GM20431 (cell line): ENCODE measurements at regions not wholly inside any gene's neighbourhood (a gene's known extent, or its start where the extent isn't known, plus 50 kb on each side); places are given as distances from the start of the nearest gene placed in this dataset.

ENCODE experiments used
- in situ Hi-C: fragments of 300-500 bp; cut with MseI, MboI; formaldehyde crosslinking; loops from one replicate; pipeline ENCODE4 v1.15.0; 2020; ENCODE audit warnings: low sequenced_read_pairs; ENCODE audit not compliant: unreplicated experiment

DNA sequence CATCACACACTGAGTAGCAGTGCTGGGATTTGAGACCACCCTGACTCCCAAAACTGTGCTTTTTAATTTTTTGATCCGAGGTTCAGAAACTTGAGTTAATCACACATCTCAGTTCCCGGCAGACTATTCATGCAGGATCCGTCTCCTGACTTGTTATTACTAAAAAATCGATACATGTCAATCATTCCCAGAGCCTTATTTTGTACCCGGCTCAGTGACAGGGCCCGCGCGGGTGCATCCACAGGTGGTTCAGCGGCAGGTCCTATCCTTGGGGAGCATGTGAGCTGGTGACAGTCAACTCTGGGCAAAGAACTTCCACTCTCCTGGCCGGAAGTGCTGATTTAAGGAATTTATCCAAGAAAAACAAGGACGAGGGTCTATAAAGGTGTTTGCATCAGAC lies 95.9 kb upstream of the MVB12B start:
- in situ Hi-C loops = loop anchor here (25.0 kb wide), 1 partner anchor 818 kb away; no protein-coding TSS in a partner anchor

GRCh38 chr9:126232461-126232860 lies 94.2 kb upstream of the MVB12B start:
- in situ Hi-C loops = loop anchor here (25.0 kb wide), 1 partner anchor 820 kb away; no protein-coding TSS in a partner anchor

DNA sequence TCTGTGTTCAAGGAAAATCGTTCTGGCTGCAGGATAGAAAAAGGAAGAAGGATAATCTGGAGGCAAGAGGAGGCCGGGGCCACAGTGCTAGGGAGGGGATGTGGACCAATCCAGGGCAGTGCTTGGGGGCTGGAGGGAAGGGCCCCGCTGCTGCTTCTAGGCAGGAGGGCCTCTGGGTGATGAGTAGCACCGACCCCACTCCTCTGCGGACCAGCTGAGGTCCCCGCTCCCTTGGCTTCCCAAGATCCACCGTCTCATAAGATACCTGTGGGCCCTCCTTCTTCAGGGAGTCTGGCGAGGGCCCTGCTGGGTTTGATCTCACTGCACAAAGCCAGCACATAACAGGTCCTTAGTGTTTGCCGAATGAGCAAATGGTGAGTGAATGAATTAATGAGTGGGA lies 93.5 kb upstream of the MVB12B start:
- in situ Hi-C loops = loop anchor here (25.0 kb wide), 1 partner anchor 821 kb away; no protein-coding TSS in a partner anchor

- in situ Hi-C loops = loop anchor here (25.0 kb wide), 1 partner anchor 822 kb away; no protein-coding TSS in a partner anchor
These were observed 92.6 kb upstream of the MVB12B start for GRCh38 chr9:126233913-126234525.

DNA sequence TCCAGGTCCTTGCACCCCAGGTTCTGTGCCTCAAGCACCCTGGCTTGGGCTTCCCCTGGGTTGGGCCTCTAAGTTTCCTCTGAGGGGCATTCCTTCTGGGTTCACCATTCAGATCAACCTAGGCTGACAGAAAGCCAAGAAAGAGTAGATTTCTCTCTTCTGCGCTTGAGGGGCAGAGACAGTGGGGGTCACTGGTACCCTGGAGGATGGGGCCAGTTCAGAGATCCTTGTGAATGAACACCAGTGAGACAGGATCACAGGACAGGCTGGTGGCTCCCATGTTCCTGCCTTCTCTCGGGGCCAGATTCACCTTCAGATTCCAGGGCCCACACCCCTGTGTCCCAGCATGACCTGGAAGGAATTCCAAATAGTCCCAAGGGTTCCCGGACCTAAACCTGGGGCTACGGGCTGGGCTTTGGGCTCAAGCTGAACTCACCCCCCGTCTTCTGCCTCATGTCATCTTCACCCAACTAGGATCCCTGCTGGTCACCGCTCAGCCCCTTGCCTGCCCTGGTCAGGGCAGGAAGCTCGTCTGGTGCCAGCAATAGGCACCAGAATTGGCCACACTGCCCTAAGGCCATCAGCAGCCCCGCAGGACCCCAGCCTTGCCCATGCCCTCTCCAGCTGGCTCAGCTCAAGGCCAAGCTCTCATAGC lies 91.8 kb upstream of the MVB12B start:
- in situ Hi-C loops = loop anchor here (25.0 kb wide), 1 partner anchor 823 kb away; no protein-coding TSS in a partner anchor

DNA sequence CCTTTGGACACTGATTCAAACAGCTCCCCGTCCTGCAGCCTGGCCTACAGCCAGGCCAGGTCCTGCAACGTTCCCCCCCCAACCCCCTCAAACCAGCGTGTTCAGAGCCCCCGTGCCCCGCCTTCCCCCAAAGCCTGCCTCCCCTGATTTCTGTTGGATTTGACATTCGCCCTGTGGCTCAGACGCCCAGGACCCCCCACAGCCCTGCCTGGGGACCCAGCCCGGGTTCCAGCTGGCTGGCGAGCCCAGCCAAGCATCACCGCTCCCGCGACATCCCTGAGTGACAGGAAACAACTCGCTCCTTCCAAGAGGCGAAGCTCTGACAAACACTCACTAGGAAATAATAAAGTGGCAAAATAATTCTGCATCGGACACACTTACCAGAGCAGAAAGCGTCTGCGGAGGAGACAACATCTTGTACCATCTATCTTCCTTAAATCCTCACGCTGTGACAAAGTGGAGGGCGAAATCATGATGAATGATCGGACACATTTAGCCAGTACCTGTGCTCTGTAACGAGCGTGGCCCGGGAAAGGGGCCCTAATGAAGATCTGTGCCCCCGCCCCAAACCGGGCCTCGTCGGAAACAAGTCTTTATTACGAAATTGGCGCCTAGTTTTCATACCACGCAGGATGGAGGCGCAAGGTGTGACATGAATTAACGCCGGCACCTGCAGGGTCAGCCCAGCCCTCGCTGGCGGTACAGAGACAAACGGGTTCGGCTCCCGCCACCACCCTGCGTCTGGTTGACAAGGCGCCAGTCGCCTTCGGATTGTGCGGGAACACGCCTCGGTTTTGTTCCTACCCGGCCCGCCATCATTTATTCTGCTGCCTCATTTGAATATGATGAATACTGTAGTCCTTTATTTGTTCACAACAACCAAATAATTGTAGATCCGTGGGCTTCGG lies 91.0 kb upstream of the MVB12B start:
- in situ Hi-C loops = loop anchor here (25.0 kb wide), 1 partner anchor 823 kb away; no protein-coding TSS in a partner anchor

- in situ Hi-C loops = loop anchor here (25.0 kb wide), 1 partner anchor 824 kb away; no protein-coding TSS in a partner anchor
These were observed 90.4 kb upstream of the MVB12B start for GRCh38 chr9:126236273-126236672.

GRCh38 chr9:126238415-126238814 lies 88.2 kb upstream of the MVB12B start:
- in situ Hi-C loops = loop anchor here (25.0 kb wide), 1 partner anchor 826 kb away; no protein-coding TSS in a partner anchor

DNA sequence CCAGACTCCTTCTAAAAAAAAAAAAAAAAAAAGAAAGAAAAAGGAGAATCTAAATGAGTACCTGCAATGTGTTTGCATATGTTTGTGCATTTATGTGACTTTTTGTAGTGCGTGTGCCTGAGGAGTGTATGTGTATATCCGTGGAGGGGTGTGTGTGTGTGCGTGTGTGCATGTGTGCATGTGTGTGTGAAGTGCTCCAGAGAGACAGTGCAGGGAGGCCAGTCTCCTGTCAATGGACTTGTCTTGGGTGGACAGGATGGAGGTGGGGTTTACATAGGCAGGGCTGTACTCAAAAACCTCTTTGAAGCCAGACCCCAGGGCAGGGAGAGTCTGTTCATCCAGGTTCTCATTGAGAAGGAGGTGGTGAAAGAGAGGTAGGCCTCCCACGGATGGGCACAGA lies 87.1 kb upstream of the MVB12B start:
- in situ Hi-C loops = loop anchor here (25.0 kb wide), 1 partner anchor 827 kb away; no protein-coding TSS in a partner anchor

- in situ Hi-C loops = loop anchor here (25.0 kb wide), 1 partner anchor 829 kb away; no protein-coding TSS in a partner anchor
These were observed 85.8 kb upstream of the MVB12B start for GRCh38 chr9:126240835-126241234.

GRCh38 chr9:126248680-126249079 lies 77.9 kb upstream of the MVB12B start:
- in situ Hi-C loops = loop anchor here (25.0 kb wide), 1 partner anchor 836 kb away; no protein-coding TSS in a partner anchor

DNA sequence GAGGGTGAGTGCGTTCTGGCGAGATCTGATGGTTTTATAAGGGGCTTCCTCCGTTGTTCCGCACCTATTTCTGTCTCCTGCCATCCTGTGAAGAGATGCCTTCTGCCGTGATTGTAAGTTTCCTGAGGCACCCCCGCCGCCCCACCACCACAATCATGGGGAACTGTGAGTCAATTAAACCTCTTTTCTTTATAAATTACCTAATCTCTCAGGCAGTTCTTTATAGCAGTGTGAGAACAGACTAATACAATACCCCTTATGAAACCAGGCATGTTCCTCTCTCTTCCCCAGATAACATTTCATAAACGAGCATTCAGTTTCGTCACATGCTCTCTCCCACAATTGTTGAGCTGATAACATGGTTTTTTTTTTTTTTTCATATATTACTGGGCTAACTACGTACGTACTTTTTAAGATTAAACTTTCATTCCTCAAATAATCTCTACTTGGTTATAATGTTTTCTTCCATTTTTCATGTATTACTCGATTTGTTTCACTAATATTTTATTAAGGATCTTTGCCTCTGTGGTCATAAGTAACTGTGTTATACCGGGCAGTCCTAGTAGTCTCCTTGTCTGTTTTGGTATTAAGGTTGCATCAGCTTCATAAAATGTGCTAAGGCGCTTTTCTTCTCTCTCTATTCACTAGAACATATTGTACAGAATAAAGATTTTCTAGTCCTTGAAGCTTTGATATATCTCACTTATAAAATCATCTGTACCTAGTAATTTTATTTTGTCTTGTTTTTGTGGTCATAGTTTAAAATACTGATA lies 64.9 kb upstream of the MVB12B start:
- in situ Hi-C loops = no loop called here

- in situ Hi-C loops = no loop called here
These were observed 63.9 kb upstream of the MVB12B start for GRCh38 chr9:126262738-126263137.

DNA sequence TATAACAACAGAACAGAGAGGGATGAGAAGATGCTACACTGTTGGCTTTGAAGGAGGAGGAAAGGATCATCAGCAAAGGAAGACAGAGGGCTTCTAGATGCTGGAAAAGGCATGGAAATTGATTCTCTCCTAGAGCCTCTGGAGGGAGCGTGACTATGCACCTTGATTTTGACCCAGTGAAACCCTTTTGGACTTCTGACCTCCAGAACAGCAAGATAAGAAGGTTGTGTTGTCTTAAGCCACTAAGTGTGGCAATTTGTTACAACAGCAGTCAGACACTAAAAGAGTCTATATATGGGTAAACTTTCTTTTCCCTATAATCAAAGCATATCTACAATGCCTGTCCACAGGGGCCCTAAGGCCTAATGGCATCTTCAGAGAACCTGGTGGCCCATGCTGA lies 56.1 kb upstream of the MVB12B start:
- in situ Hi-C loops = no loop called here

DNA sequence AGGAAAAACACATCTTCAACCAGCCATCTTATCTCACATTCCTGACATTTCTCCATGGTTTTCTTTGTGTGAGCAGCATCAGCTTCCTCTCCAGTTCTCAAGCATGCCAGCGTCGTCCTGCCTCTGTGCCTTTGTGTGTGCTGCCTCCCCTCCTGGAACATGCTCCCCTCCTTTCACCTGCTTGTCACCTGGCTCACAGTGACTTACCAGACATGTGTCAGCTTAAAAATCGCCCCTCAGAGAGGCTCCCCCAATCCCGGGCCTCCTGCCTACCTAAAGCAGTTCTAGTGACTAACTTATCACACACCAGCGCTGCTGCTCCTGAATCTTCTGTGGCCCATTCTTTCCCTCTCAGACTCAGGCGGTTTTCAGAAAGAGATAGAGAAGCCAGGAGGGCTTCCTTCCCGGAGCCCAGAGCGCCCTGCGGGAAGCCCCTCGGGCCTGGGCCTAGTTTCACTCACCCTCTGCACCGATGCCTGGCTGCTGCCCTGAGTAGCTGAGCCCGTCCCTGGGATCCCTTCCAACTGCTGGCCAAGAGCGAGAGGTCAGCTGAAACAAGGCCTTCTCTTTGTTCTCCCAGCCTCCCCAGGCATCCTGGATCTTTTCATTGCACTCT lies 51.1 kb upstream of the MVB12B start:
- in situ Hi-C loops = no loop called here

GRCh38 chr9:126276056-126276728 lies 50.4 kb upstream of the MVB12B start:
- in situ Hi-C loops = no loop called here
